Karpas-422 (cell line): ENCODE measurements at regions not wholly inside any gene's neighbourhood (a gene's known extent, or its start where the extent isn't known, plus 50 kb on each side); places are given as distances from the start of the nearest gene placed in this dataset.

Source experiments
- DNase-seq: peaks from one replicate; pipeline ENCODE4 v3.0.0-alpha.2; 2015
- H2AFZ ChIP-seq: fragments of 200-600 bp; sonication (generic); 2 replicates; pipeline ENCODE4 v1.6.1; 2014; ENCODE audit warnings: antibody characterized with exemption, low read length, mixed read lengths
- H3K27ac ChIP-seq: fragments of 200-600 bp; sonication (generic); 2 replicates; pipeline ENCODE4 v1.5.1; 2014; ENCODE audit warnings: mild to moderate bottlenecking, low read length, moderate library complexity
- H3K27me3 ChIP-seq: fragments of 200-600 bp; sonication (generic); 2 replicates; pipeline ENCODE4 v1.6.1; 2014; ENCODE audit warnings: low read length, mixed read lengths
- H3K36me3 ChIP-seq: fragments of 200-600 bp; sonication (generic); 2 replicates; pipeline ENCODE4 v1.6.1; 2014; ENCODE audit warnings: low read length, mixed read lengths; ENCODE audit not compliant: insufficient read depth
- H3K4me1 ChIP-seq: fragments of 200-600 bp; sonication (generic); 2 replicates; pipeline ENCODE4 v1.6.1; 2014; ENCODE audit warnings: mild to moderate bottlenecking, low read length, mixed read lengths
- H3K4me2 ChIP-seq: fragments of 200-600 bp; sonication (generic); 2 replicates; pipeline ENCODE4 v1.6.1; 2014; ENCODE audit warnings: low read length, low read depth, mild to moderate bottlenecking; ENCODE audit not compliant: poor library complexity, severe bottlenecking
- H3K4me3 ChIP-seq: fragments of 200-600 bp; sonication (generic); 2 replicates; pipeline ENCODE4 v1.5.1; 2014; ENCODE audit warnings: mild to moderate bottlenecking, antibody characterized with exemption, low read length, mixed read lengths
- H3K79me2 ChIP-seq: fragments of 200-600 bp; sonication (generic); 2 replicates; pipeline ENCODE4 v1.6.1; 2014; ENCODE audit warnings: mild to moderate bottlenecking, low read length, mixed read lengths
- H3K9ac ChIP-seq: fragments of 200-600 bp; sonication (generic); 2 replicates; pipeline ENCODE4 v1.6.0; 2014; ENCODE audit warnings: low read length
- H3K9me2 ChIP-seq: fragments of 200-600 bp; sonication (generic), shearing (Covaris generic); replicated peaks from 2 replicates; pipeline ENCODE4 v1.6.0; 2014; ENCODE audit warnings: mild to moderate bottlenecking, low read length, moderate library complexity; ENCODE audit not compliant: insufficient read depth
- H3K9me3 ChIP-seq: fragments of 300-700, 200-600 bp; sonication (generic); 2 replicates; pipeline ENCODE4 v1.6.1; 2014; ENCODE audit warnings: low read length, mixed read lengths
- H4K20me1 ChIP-seq: fragments of 200-600 bp; sonication (generic); 2 replicates; pipeline ENCODE4 v1.6.1; 2014; ENCODE audit warnings: mild to moderate bottlenecking, antibody characterized with exemption, low read length, low read depth; ENCODE audit not compliant: insufficient read depth

DNA sequence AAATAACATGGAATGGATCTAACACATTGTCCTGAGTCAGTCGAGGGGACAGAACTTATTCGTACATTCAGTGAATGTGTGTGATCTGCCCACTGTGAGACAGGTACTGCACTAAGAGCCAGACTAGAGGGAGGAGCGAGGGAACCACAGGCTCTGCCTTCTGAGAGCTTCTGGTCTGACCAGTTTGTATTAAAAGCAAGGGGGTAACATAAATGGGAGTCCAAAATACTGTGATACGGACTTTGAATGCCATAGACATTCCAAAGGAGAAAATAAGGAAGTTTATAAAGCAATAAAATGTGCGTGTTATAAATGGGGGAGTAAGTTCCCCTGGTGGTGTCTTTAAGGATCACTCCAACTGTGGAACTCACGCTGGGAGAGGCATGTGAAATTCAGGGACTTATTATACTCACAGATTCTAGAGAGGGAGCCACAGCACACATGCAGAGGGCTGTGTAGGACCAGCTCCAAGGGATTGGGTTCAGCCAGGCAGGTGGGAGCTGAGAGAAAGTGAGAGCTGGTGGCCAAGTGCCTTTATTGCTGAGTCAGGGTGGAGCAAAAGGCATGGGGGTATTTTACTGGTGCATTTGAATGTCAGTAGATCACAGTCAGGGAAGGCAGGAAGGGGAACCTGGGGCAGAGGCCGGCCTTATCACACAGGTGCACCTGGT lies 186.5 kb upstream of the WWC1 start:
- Histone ChIP-seq H3K4me3 (no peak overlapping the region), H3K79me2 (no peaks in the 10 kb centered on the region), H2AFZ (no peak overlapping the region), H4K20me1 (no peaks in the 10 kb centered on the region), H3K9ac (no peak overlapping the region), H3K27ac (no peak overlapping the region), H3K27me3 (0 out of 2 replicates have a peak, but pooled peaks cover 4% of the 10 kb centered on the region), H3K9me2 (no peaks in the 10 kb centered on the region), H3K4me2 (no peak overlapping the region), H3K36me3 (no peaks in the 10 kb centered on the region), H3K9me3 (no peaks in the 10 kb centered on the region), H3K4me1 (no peaks in the 10 kb centered on the region)
- no peak for DNase-seq

DNA sequence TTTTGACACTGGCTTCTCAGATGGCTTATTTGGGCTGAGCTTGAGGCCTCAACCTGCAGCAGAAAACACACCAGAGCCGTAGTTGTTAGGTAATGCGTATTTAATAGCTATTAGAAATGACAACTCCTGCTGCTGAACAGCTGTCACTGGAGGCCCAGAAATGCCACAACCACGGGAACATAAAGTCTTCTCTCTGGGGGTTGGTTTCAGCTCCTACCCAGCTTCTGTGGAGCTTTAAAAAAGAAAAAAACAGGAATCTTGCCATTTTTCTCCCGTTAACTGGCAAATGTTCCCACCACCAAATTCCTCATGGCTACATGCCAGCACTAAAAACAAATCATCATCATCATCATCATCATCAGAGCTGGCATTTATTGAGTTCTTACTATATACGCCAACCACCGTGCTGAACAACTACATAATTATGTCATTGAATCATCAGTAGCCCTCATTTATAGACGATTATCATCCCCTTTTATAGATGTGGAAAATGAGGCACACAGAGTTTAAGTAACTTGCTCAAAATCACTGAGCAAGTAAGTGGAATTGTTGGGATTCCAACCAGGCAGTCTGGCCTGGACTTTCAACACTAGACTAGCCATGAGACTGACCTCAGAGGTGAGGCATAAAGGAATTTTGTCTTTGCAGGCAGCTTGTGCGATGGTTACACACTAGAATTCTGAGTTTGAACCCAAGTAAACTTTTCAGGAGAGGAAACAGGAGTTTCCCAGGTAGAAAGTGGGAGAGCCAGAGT lies 185.3 kb upstream of the WWC1 start:
- no peak overlapping the region for H3K4me3 ChIP-seq
- H2AFZ ChIP-seq = no peak overlapping the region
- H3K79me2 ChIP-seq = no peaks in the 10 kb centered on the region
- no peaks in the 10 kb centered on the region for H4K20me1 ChIP-seq
- H3K4me2 ChIP-seq = no peak overlapping the region
- DNase-seq = no peak
- H3K9ac ChIP-seq = no peak overlapping the region
- H3K27me3 ChIP-seq = 0 out of 2 replicates have a peak, but pooled peaks cover 4% of the 10 kb centered on the region
- H3K4me1 ChIP-seq = no peaks in the 10 kb centered on the region
- no peaks in the 10 kb centered on the region for H3K36me3 ChIP-seq
- H3K9me3 ChIP-seq = no peaks in the 10 kb centered on the region
- H3K27ac ChIP-seq = no peak overlapping the region
- H3K9me2 ChIP-seq = no peaks in the 10 kb centered on the region

DNA sequence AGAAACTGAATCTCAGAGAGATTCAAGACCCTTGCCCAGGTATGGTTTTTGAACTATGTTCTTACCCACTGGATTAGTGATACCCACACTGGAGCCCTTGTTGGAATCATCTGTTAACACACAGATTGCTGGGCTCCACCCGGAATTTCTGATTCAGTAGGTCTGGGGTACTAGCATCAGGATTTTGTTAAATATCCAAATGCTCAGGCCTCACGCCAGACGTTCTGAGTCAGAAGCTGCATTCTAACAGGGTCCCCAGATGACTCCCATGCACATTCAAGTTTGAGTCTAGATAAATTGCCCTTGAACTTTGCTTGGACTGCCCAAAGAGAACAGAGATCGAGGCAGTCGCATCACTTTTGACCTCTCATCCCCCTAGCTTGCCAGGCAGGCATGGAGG lies 182.0 kb upstream of the WWC1 start:
- Histone ChIP-seq H4K20me1 (no peaks in the 10 kb centered on the region), H3K27ac (no peak overlapping the region), H3K9me2 (no peaks in the 10 kb centered on the region), H3K9ac (no peak overlapping the region), H3K79me2 (no peaks in the 10 kb centered on the region), H2AFZ (no peak overlapping the region), H3K4me2 (no peak overlapping the region), H3K4me3 (no peak overlapping the region), H3K4me1 (no peaks in the 10 kb centered on the region), H3K36me3 (no peaks in the 10 kb centered on the region), H3K9me3 (no peaks in the 10 kb centered on the region), H3K27me3 (no peaks in the 10 kb centered on the region)
- DNase-seq = no peak

DNA sequence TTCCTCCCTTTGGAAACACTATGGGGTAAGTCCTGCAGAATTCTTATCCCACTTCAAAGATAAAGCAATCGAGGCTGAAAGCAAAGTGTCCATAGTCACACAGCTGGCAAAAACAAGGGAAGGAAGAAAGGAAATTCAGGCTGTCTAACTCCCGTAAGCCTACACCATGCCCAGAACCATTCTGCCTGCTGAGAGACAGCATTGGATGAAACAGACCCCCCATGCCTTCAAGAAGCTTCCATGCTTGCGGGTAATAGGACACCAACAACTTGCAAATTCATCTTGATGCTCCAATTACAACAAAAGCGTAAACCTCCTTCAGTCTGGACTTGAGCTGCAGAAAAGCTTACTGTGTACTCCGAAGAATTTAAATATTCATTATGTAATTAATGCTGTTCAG lies 181.1 kb upstream of the WWC1 start:
- H3K9me3 ChIP-seq = no peaks in the 10 kb centered on the region
- no peaks in the 10 kb centered on the region for H3K27me3 ChIP-seq
- H3K36me3 ChIP-seq = no peaks in the 10 kb centered on the region
- H3K4me3 ChIP-seq = no peak overlapping the region
- H2AFZ ChIP-seq = no peak overlapping the region
- no peaks in the 10 kb centered on the region for H4K20me1 ChIP-seq
- no peak overlapping the region for H3K4me2 ChIP-seq
- no peaks in the 10 kb centered on the region for H3K4me1 ChIP-seq
- no peak overlapping the region for H3K9ac ChIP-seq
- DNase-seq = no peak
- H3K27ac ChIP-seq = no peak overlapping the region
- H3K79me2 ChIP-seq = no peaks in the 10 kb centered on the region
- H3K9me2 ChIP-seq = no peaks in the 10 kb centered on the region

DNA sequence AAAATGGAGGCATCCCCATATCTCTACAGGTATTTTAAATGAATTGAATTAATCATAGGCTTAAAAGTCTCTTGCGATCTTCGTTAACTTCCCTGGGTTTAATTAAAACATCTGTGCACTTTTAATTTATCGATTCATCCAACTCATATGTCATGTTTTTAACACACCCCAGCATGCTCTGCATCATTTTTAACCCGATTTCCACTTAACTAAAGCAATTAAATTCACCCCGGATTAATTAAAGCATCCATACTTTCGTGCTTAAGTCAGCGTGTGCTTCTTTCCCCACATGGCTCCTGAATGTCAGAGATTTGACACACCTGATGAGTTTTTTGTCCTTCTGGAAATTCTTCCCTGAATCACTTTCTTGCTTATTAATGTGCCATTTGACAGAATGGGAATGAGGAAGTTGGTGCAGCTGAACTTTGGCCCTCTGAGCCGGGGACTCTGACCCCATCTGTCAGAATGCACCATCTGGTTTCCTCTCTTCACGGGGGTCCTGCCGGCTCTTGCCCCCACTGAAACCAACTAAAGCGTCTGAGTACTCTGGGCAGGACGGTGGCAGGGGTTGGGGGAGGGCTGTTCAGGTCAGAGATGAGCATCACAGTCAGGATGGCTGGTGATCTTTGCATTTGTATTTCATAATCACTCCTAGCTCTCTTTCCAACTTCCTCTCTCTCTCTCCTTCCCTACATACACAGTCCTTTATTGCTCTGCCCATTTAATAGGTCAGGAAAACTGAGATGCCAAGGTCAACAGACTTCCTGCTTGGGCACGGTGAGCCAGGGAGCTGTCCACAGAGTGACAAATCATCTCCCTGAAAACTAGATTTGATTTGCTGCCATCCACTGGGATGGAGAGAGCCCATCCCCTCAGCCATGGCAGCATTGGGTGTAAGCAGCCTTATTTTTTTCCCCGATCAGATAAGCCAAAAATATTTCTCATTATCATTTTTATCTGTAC lies 180.3 kb upstream of the WWC1 start:
- no peaks in the 10 kb centered on the region for H4K20me1 ChIP-seq
- H2AFZ ChIP-seq = no peak overlapping the region
- H3K9me2 ChIP-seq = no peaks in the 10 kb centered on the region
- H3K27ac ChIP-seq = no peak overlapping the region
- no peak overlapping the region for H3K4me2 ChIP-seq
- no peak overlapping the region for H3K4me3 ChIP-seq
- DNase-seq = no peak
- H3K27me3 ChIP-seq = no peaks in the 10 kb centered on the region
- H3K36me3 ChIP-seq = no peaks in the 10 kb centered on the region
- H3K79me2 ChIP-seq = no peaks in the 10 kb centered on the region
- no peaks in the 10 kb centered on the region for H3K9me3 ChIP-seq
- no peak overlapping the region for H3K9ac ChIP-seq
- no peaks in the 10 kb centered on the region for H3K4me1 ChIP-seq

DNA sequence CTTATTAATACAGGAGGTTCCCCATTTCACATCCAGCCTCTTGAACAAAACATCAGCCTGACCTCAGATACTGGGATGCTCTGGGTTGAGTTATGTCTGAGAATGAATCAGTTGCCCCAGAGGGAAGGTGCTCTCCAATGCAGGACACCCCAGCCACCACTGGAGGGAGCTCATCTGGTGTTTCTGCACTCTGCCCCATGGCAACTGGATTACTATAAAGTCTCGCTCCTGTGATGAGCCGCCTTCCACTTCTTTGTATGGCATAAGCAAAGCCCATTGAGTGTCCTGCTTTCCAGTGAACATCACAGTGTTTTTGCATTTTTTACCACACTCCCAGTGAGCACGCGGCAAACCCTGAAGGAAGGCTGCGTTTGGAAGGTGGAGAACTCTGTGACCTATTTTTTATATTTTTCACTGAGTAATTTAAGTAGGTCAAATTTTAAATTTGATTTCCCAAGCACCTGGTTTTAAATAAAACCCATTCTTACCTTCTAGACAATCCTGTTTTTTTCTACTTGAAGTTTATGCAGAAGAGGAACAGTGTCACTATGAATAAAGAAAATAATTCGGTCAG lies 176.9 kb upstream of the WWC1 start:
- Histone ChIP-seq H3K27me3 (no peaks in the 10 kb centered on the region), H3K9ac (no peak overlapping the region), H4K20me1 (no peaks in the 10 kb centered on the region), H3K9me3 (no peaks in the 10 kb centered on the region), H3K4me3 (no peak overlapping the region), H3K4me1 (no peaks in the 10 kb centered on the region), H3K79me2 (no peaks in the 10 kb centered on the region), H2AFZ (no peak overlapping the region), H3K9me2 (no peaks in the 10 kb centered on the region), H3K4me2 (no peak overlapping the region), H3K36me3 (no peaks in the 10 kb centered on the region), H3K27ac (no peak overlapping the region)
- peak; percentile 80 for DNase-seq

DNA sequence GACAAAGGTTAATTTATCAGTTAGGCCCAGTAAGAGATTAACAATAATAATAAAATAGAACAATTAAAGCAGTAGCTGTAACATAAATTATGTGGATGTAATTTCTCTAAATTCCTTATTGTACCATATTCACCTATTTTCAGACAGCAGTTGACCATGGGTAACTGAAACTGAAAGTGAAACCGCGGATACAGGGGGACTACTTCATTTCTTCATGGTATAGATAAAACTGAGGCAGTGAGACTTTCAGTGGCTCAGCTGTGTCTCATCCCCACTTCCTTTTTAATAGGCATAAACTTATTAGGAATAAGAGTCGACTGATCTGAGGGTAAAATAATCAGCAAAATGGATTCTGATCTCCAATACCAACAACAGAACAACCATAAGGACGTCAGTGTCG lies 174.0 kb upstream of the WWC1 start:
- Histone ChIP-seq H2AFZ (no peak overlapping the region), H3K27me3 (no peaks in the 10 kb centered on the region), H3K36me3 (no peaks in the 10 kb centered on the region), H3K4me1 (no peaks in the 10 kb centered on the region), H3K4me3 (no peak overlapping the region), H3K27ac (no peak overlapping the region), H4K20me1 (no peaks in the 10 kb centered on the region), H3K9me3 (no peaks in the 10 kb centered on the region), H3K4me2 (no peak overlapping the region), H3K79me2 (no peaks in the 10 kb centered on the region), H3K9ac (no peak overlapping the region), H3K9me2 (no peaks in the 10 kb centered on the region)
- no peak for DNase-seq
